Endothelial cell of umbilical vein (primary cell): ENCODE measurements at regions not wholly inside any gene's neighbourhood (a gene's known extent, or its start where the extent isn't known, plus 50 kb on each side); places are given as distances from the start of the nearest gene placed in this dataset.

Experiments used
- CTCF ChIP-seq, 2 donors: IDR thresholded peaks; 1 replicate in 1 of 2; 2 replicates in 1 of 2; pipeline ENCODE4 v1.5.1; 2011; ENCODE audit warnings: low read length in 2 of 2, mild to moderate bottlenecking in 2 of 2, moderate library complexity in 2 of 2, control low read depth in 1 of 2, inconsistent platforms in 1 of 2, low read depth in 1 of 2; ENCODE audit not compliant: insufficient read depth in 1 of 2; ENCODE audit errors: extremely low read depth in 1 of 2
- EZH2 ChIP-seq: IDR thresholded peaks from 2 replicates; pipeline ENCODE4 v1.6.1; 2012; ENCODE audit warnings: borderline replicate concordance, low read depth, mild to moderate bottlenecking, moderate library complexity, low read length, inconsistent platforms; ENCODE audit not compliant: severe bottlenecking
- JUN ChIP-seq: IDR thresholded peaks from 2 replicates; pipeline ENCODE4 v1.6.1; 2011; ENCODE audit warnings: borderline replicate concordance, low read depth; ENCODE audit not compliant: insufficient read length, insufficient read depth
- POLR2A ChIP-seq: IDR thresholded peaks from 2 replicates; pipeline ENCODE4 v1.6.1; 2012; ENCODE audit warnings: low read depth, mild to moderate bottlenecking, control low read depth, low read length
- POLR2AphosphoS5 ChIP-seq: IDR thresholded peaks from 2 replicates; pipeline ENCODE4 v1.6.1; 2012; ENCODE audit warnings: low read depth, mild to moderate bottlenecking, control low read depth, low read length, moderate library complexity; ENCODE audit not compliant: insufficient read depth

- TF ChIP-seq CTCF (IDR thresholded peaks at IDR 0.05; ENCODE audit: extremely low read depth in 1 of 2, insufficient read depth in 1 of 2, low read depth in 1 of 2, low read length in 2 of 2) (no peak), POLR2A (no peak), POLR2AphosphoS5 (no peak), JUN (no peak), EZH2 (no peak)
Observed at GRCh38 chr15:87245592-87245991, 1010.9 kb downstream of the NTRK3 start.
